ENCODE measurements at regions not wholly inside any gene's neighbourhood (a gene's known extent, or its start where the extent isn't known, plus 50 kb on each side); places are given as distances from the start of the nearest gene placed in this dataset.

- no peak for TF ChIP-seq CTCF (conservative IDR thresholded peaks at IDR 0.05 in 1 of 2, IDR thresholded peaks at IDR 0.05 in 1 of 2; ENCODE audit: low read depth in 1 of 2, low read length in 2 of 2)
- TF ChIP-seq EZH2 (IDR thresholded peaks at IDR 0.05; ENCODE audit: low read length, missing control alignments) = no peak
These were observed 332.7 kb downstream of the RAPGEF2 start for GRCh38 chr4:159435561-159436023.

Measured in fibroblast of lung (primary cell).